NCI-H2227 (cell line): ENCODE measurements at regions not wholly inside any gene's neighbourhood (a gene's known extent, or its start where the extent isn't known, plus 50 kb on each side); places are given as distances from the start of the nearest gene placed in this dataset.

Experiments
- DNase-seq: peaks from one replicate; lab custom pipeline; 2025; ENCODE audit not compliant: unreplicated experiment; lab: John Stamatoyannopoulos, UW

- no peak for DNase-seq
These were observed 786.7 kb upstream of the GHITM start for GRCh38 chr10:83352588-83352987.

GRCh38 chr10:83354456-83354855, 784.9 kb upstream of the GHITM start:
- no peak for DNase-seq

GRCh38 chr10:83357004-83357403, 782.3 kb upstream of the GHITM start:
- DNase-seq = no peak

- no peak for DNase-seq
These were observed 781.7 kb upstream of the GHITM start for GRCh38 chr10:83357627-83358026.

GRCh38 chr10:83367036-83367435, 772.3 kb upstream of the GHITM start:
- no peak for DNase-seq

- DNase-seq = no peak
These were observed 767.4 kb upstream of the GHITM start for GRCh38 chr10:83371696-83372490.

GRCh38 chr10:83372646-83373045, 766.7 kb upstream of the GHITM start:
- DNase-seq = no peak

GRCh38 chr10:83373671-83374070, 765.6 kb upstream of the GHITM start:
- no peak for DNase-seq

- DNase-seq = no peak
These were observed 764.6 kb upstream of the GHITM start for GRCh38 chr10:83374741-83375140.

GRCh38 chr10:83375274-83375673, 764.0 kb upstream of the GHITM start:
- no peak for DNase-seq

GRCh38 chr10:83397806-83398205, 741.5 kb upstream of the GHITM start:
- no peak for DNase-seq

GRCh38 chr10:83410570-83410969, 728.7 kb upstream of the GHITM start:
- DNase-seq = no peak

GRCh38 chr10:83425306-83425705, 714.0 kb upstream of the GHITM start:
- no peak for DNase-seq

GRCh38 chr10:83427101-83427500, 712.2 kb upstream of the GHITM start:
- no peak for DNase-seq

- DNase-seq = no peak
These were observed 706.9 kb upstream of the GHITM start for GRCh38 chr10:83432261-83433045.

GRCh38 chr10:83433705-83434104, 705.6 kb upstream of the GHITM start:
- DNase-seq = no peak

- DNase-seq = no peak
These were observed 691.3 kb upstream of the GHITM start for GRCh38 chr10:83448013-83448412.

GRCh38 chr10:83458611-83459010, 680.7 kb upstream of the GHITM start:
- no peak for DNase-seq

- no peak for DNase-seq
These were observed 680.2 kb upstream of the GHITM start for GRCh38 chr10:83459124-83459523.

- no peak for DNase-seq
These were observed 669.5 kb upstream of the GHITM start for GRCh38 chr10:83469728-83470331.

- DNase-seq = no peak
These were observed 663.1 kb upstream of the GHITM start for GRCh38 chr10:83476211-83476610.

GRCh38 chr10:83489161-83489560, 650.1 kb upstream of the GHITM start:
- DNase-seq = no peak
